GM18951 (cell line): ENCODE measurements at regions not wholly inside any gene's neighbourhood (a gene's known extent, or its start where the extent isn't known, plus 50 kb on each side); places are given as distances from the start of the nearest gene placed in this dataset.
"Not testable (repeated sequence)": the region's sequence is repeated elsewhere in the genome, so short reads cannot be mapped to it uniquely, and the experiment has no call there.

ENCODE experiments used
- POLR2A ChIP-seq: IDR thresholded peaks from 4 replicates; pipeline ENCODE4 v1.6.1; 2011; ENCODE audit warnings: mild to moderate bottlenecking; ENCODE audit not compliant: insufficient read length, insufficient read depth; ENCODE audit errors: extremely low read depth
- in situ Hi-C: fragments of 300-500 bp; cut with MboI; formaldehyde crosslinking; loops from one replicate; pipeline ENCODE4 v1.12.0; 2022; ENCODE audit warnings: low sequenced_read_pairs, mixed read lengths, inconsistent platforms; ENCODE audit not compliant: unreplicated experiment

DNA sequence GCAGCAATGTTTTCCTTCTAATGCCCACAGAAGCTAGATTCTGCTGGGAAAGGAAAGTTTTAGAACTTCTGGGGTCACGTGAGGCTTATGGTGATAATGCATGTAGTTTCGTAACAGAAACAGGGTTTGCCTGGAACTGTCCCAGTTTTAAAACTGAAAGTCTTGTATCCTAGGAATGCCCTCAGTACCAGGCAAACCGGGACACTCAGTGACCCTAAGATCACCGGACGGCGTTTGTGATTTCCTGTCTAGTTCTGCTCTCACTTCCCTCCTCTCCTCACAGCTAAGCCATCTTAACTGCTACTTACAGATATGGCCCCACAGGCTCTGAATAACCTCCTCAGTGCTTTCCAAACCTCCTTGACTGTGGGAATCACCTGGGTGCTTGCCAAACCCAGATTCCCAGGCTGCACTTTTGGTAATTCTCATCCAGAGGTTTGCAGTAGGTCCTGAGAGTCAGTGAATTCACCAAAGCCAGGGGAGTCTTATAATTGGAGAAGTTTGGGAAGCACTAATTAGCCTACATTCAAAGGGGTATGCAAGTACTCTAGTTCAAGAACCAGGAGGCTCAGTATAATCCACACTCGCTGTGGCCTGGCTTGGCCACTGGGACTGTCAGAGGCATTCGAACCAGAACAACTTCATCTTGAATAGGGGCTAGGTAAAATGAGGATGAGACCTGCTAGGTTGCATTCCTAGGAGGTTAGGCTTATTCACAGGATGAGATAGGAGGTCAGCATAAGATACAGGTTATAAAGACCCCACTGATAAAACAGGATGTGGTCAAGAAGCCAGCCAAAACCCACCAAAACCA is 231.6 kb upstream of the MYLIP start:
- no peak for TF ChIP-seq POLR2A
- in situ Hi-C loops = no loop called here

DNA sequence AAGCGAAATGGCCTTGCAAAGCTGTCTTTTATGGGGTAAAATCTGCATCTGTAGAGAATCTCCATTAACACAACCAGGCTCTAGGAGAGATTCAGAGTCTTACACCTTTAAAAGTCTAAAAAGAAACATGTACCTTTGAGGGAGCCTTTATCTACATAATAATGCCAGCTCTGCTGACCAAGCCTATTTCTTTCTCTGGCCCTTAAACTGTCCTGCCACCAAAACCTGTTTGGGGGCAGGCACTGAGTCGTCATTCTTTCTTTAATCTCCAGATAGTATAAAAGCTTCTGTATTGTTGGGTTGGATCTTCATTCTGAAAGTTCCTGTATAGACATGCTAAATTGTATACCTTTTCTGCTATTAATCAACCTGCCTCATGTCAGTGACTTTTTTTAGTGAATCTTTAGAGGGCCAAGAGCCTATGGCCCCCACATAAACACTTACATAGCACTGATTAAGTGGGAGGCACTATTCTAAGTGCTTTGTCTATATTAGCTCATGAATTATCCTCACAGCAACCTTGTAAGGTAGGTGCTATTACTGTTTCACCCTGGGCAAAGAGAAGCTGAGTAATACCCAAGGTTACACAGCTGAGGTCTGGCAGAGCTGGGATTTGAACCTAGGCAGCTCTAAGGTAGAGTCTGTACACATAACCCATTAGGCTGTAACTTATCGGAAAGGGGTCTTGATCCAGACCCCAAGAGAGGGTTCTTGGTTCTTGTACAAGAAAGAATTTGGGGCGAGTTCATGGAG is 232.3 kb upstream of the DTNBP1 start:
- TF ChIP-seq POLR2A = no peak
- in situ Hi-C loops = no loop called here

DNA sequence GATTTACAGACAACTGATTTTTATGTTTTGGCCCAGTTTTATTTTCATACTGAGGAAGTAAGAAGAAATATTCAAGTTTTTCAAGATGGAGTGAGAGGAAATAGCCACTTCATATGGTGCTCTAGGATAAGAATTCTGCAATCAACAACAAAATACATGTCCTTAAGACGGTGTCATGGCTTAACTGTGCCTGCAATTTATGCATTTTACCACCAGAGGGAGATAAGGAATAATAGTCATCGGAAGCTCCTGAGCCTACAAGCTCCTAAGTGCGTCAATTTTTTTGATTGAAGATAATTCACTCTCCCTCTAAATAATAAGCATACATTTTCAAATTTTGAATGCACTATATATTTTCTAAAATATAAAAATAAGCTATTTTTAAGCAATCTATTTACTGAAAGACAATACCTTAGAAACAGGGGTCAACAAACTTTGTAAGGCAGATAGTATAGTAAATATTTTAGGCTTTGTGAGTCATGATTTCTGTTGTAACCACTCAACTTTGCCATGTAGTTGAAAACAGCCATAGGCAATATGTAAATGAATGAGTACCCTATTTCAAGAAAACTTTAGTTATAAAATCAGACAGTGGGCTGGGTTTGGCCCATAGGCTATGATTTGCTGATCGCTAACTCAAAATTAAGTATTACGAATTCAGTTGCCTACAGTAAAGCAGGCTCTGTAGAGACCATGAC is 230.9 kb upstream of the DTNBP1 start:
- in situ Hi-C loops = no loop called here
- TF ChIP-seq POLR2A = no peak

DNA sequence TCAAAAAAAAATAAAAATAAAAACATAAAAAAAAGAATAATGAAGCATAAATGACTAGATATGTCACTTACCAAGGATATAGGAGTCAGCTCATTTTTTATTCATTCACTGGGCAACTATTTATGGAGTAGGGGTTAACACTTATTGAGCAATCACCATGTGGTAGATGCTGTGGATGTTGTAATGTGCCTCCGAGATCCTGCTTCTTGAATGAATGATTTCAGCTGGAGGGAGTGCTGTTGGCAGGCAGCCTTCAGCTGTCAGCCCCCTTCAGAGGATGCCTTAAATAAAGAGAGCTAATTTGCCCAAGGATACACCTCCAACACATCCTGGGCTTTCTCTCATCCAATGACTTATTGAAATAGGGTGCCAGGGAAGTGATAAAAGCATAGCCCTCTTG is 229.5 kb upstream of the DTNBP1 start:
- in situ Hi-C loops = no loop called here
- no peak for TF ChIP-seq POLR2A

DNA sequence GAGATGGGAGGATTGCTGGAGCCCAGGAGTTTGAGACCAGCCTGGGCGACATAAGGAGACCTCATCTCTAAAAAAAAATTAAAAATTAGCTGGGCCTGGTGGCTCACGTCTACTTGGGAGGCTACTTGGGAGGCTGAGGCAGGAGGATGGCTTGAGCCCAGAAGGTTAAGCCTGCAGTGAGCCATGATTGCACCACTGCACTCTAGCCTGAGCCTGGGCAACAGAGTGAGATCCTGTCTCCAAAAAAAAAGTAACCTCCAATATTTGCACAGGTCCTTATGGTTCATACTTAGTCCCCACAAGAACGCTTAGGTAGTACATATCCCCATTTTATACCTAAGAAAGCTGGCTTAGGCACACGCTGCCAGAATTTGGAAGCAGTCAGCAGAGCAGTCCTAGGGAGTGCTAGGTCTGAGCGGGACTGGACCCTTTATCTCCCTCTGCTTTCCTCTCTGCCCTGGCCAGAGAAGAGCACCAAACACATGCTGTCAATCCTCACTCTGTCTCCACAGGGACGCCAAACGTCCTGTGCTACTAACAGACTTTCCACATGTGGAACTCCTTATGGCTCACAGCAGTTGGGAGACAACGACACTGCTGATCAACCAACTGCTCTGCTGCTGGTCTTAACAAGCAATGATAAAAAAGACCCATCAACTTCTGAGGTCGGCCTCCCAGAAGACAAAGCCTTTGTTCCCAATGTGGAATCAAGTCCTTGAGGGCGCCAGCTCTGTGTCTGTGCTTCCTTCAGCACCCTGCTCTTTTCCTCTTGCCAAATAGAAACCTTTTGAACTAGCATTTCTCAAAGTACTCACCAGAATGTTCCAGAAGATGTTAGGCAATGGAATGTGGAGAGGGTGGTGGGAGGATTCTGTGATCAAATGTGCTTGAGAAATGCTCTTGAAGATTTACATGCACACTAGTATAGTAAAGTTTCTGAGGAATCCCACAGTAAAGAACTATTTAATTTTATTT is 226.3 kb upstream of the DTNBP1 start:
- TF ChIP-seq POLR2A = no peak
- in situ Hi-C loops = no loop called here

DNA sequence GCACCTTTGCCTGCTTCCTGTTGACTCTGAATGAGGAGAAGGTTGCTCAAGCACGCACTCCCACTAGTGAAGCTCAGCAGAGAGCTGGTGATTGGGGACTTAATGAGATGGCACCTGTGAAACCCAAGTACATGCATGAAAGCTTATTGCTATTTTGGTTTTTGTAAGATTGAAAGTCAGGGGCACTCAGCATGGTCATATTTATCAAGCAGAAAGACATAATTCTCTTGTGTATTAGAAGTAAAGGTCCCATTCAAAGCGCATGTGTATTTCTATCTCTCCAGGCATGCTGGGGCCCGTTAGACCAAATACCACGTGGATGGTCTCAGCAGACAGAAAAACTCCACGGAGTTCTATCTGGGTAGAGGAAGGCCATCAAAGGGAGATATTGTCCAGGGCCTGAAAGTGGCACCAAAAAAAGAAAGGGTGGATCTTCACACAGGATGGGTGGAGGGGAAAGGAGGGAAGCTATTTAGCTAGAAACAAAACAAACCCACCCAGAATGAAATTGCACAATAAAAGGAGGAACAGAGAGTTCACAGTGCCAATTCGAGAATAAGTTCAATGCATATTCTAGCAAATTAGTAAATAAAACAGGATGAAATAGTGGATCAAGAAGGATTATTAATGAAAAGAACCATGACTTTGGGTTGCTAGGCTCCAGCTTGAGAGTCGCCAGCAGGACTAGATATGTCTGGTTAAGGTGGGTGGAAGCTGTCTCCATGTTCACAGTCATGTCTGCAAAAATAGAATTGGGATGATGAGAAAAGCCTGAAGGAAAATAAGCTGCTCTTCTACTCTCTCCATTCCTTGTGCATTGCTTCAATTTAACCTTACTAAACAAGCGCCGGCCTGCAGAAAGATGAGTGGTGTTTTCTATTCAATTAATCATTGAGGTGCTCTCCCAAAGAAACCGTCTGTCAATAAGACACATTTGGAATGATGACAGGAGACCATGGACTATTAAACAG is 224.9 kb upstream of the DTNBP1 start:
- no peak for TF ChIP-seq POLR2A
- in situ Hi-C loops = no loop called here

DNA sequence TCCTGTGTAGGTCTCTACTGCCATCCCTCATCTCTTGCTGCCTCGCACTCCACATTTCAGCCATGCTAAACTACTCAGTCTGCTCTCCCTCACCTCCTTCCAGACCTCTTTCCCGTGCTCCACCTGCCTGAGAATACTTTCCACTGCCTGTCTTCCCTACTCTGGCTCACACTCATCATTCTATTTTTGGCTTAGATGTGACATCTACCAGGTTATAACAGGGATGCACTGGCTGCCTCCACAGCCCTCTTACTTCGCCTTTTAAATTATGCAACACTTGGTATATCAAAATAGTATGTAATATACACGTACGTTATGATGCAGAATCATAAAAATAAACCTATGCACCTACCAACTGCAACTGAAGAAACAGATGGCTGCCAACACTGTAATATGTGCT is 222.8 kb upstream of the DTNBP1 start:
- in situ Hi-C loops = no loop called here

DNA sequence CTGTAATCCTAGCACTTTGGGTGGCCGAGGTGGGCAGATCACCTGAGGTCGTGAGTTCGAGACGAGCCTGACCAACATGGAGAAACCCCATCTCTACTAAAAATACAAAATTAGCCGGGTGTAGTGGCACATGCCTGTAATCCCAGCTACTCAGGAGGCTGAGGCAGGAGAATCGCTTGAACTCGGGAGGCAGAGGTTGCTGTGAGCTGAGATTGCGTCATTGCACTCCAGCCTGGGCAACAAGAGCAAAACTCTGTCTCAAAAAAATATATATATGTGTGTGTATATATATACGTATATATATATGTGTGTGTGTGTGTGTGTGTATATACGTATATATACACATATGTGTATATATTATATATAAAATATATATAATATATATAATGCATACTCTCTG is 220.8 kb upstream of the DTNBP1 start:
- in situ Hi-C loops = not testable (repeated sequence)

More for the DNA sequence above, 222.8 kb upstream of the DTNBP1 start:
- TF ChIP-seq POLR2A = no peak

DNA sequence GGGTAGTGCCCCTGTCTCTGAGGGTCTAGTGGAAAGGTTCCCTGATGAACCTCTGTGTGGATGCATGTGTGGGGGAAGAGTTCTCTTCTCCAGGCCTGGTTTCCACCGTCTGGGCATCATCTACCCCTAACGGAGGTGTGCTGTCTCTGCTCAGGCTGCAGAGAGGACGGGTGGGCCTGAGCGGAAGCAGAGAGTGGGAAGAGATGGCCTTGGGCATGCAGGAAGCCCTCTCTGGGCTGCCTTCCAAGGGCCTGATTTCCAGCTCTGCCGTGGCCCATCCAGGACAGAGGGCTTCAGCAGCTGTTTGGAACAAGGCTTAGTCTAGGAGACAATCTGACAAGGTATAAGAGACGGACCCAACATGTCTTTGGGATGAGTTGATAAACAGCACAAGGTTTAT is 220.1 kb upstream of the DTNBP1 start:
- in situ Hi-C loops = no loop called here
- no peak for TF ChIP-seq POLR2A

DNA sequence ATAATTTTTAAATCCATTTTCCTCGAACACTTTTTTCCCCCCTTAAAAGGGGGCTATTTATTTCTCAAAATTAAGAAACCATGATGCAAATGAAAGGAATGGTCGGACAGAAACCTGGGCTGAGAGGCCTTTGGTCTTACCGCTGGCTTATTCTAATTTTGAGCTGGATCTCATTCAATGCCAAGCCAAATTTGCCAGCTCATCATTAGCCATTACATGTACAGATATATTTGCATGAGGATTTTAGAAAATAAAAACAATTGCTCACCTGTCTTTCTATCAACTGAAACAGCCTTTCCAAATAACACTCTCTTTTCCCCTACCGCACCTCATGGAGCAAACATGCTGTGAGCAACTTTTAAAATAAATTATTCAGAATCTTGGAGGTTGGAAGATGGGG is 219.5 kb upstream of the DTNBP1 start:
- in situ Hi-C loops = no loop called here
- no peak for TF ChIP-seq POLR2A

DNA sequence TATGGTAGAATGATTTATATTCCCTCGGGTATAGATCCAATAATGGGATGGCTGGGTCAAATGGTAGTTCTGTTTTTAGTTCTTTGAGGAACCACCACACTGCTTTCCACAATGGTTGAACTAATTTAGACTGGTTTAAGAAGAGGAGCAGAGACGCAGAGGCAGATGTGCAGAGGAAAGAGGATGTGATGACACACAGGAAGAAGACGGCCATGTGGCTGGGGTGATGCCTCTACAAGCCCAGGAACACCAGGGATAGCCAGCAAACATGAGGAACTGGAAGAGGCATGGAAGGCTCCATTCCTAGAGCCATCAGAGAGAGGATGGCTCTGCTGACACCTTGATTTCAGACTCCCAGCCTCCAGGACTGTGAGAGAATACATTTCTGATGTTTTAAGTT is 218.3 kb upstream of the DTNBP1 start:
- no peak for TF ChIP-seq POLR2A
- in situ Hi-C loops = no loop called here
